Gastroesophageal sphincter (tissue), 3 donors: ENCODE measurements at regions not wholly inside any gene's neighbourhood (a gene's known extent, or its start where the extent isn't known, plus 50 kb on each side); places are given as distances from the start of the nearest gene placed in this dataset.

ENCODE experiments used
- CTCF ChIP-seq, 4 experiments: fragments of 200-600 bp in 2 of 4; fragments of 450-650 bp in 2 of 4; sonication (generic) in 1 of 4; IDR thresholded peaks; one replicate each; pipeline ENCODE4 v1.5.1; 2017 to 2019; ENCODE audit warnings: antibody characterized with exemption in 4 of 4, mild to moderate bottlenecking in 2 of 4, moderate library complexity in 2 of 4
- EP300 ChIP-seq: sonication (generic); formaldehyde crosslinking; IDR thresholded peaks from one replicate; pipeline ENCODE4 v1.6.1; 2017; ENCODE audit warnings: antibody characterized with exemption, mild to moderate bottlenecking
- POLR2AphosphoS5 ChIP-seq: sonication (generic); formaldehyde crosslinking; IDR thresholded peaks from one replicate; pipeline ENCODE4 v1.6.1; 2017; ENCODE audit warnings: antibody characterized with exemption

- TF ChIP-seq EP300 (no peak), POLR2AphosphoS5 (no peak), CTCF (IDR thresholded peaks at IDR 0.05) (no peak)
Measured at GRCh38 chr5:168188182-168188581, 103.3 kb upstream of the WWC1 start.
